ENCODE measurements at regions not wholly inside any gene's neighbourhood (a gene's known extent, or its start where the extent isn't known, plus 50 kb on each side); places are given as distances from the start of the nearest gene placed in this dataset.
"Not testable (repeated sequence)": the region's sequence is repeated elsewhere in the genome, so short reads cannot be mapped to it uniquely, and the experiment has no call there.

GRCh38 chr5:142520885-142521284 is 165.0 kb downstream of the FGF1 start:
- no peak for DNase-seq
- Mint-ChIP-seq H3K4me1 (ENCODE audit: low read depth) (peaks cover 4% of the 10 kb centered on the region), H3K27me3 (no peaks in the 10 kb centered on the region), H3K36me3 (peaks cover 7% of the 10 kb centered on the region), H3K4me3 (no peak overlapping the region), H3K9me3 (peaks cover 16% of the 10 kb centered on the region), H3K27ac (no peak overlapping the region)
- intact Hi-C loops (cut with micrococcal nuclease) = no loop called here
- ChIA-PET POLR2A (no interaction called here), CTCF (no interaction called here)

- H3K4me3 Mint-ChIP-seq; H3K4me1 Mint-ChIP-seq (ENCODE audit: low read depth); DNase-seq; CTCF ChIA-PET; H3K27ac Mint-ChIP-seq; H3K36me3 Mint-ChIP-seq; H3K27me3 Mint-ChIP-seq; POLR2A ChIA-PET; intact Hi-C loops (cut with micrococcal nuclease): not testable (repeated sequence)
- H3K9me3 Mint-ChIP-seq = peaks cover 16% of the 10 kb centered on the region
These were observed 166.0 kb downstream of the FGF1 start for GRCh38 chr5:142519913-142520312.

- no peak for DNase-seq
- ChIA-PET CTCF (no interaction called here), POLR2A (no interaction called here)
- H3K27me3 Mint-ChIP-seq = no peaks in the 10 kb centered on the region
- H3K27ac Mint-ChIP-seq = no peak overlapping the region
- no peak overlapping the region for H3K4me3 Mint-ChIP-seq
- intact Hi-C loops (cut with micrococcal nuclease) = no loop called here
- peaks cover 16% of the 10 kb centered on the region for H3K9me3 Mint-ChIP-seq
- H3K36me3 Mint-ChIP-seq = peaks cover 7% of the 10 kb centered on the region
- H3K4me1 Mint-ChIP-seq (ENCODE audit: low read depth) = peaks cover 4% of the 10 kb centered on the region
These were observed 168.1 kb downstream of the FGF1 start for GRCh38 chr5:142517840-142518239.

GRCh38 chr5:142516732-142517131 is 169.2 kb downstream of the FGF1 start:
- ChIA-PET CTCF (no interaction called here), POLR2A (no interaction called here)
- H3K4me1 Mint-ChIP-seq (ENCODE audit: low read depth) = peaks cover 4% of the 10 kb centered on the region
- DNase-seq = no peak
- H3K4me3 Mint-ChIP-seq = no peak overlapping the region
- H3K36me3 Mint-ChIP-seq = peaks cover 7% of the 10 kb centered on the region
- peaks cover 16% of the 10 kb centered on the region for H3K9me3 Mint-ChIP-seq
- intact Hi-C loops (cut with micrococcal nuclease) = no loop called here
- H3K27ac Mint-ChIP-seq = no peak overlapping the region
- H3K27me3 Mint-ChIP-seq = no peaks in the 10 kb centered on the region

DNA sequence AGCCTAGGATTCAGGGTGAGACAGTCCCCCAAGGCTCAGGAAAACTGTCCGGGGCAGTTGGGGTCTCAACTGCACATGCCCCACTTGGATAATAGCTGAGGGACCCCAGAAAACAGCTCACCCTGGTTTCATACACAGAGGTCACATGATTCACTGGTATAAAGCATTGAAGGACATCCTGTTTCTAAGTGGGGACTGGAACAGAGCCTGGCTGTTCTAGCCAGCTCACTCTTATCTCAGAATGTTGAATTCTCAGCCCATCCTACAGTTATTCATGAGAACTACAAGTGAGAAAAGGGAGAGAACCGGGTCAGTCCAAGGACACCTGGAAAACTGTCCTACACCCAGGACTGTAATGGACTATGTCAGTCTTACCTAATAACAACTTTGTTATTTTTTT is 170.9 kb downstream of the FGF1 start:
- no peak overlapping the region for H3K27ac Mint-ChIP-seq
- CTCF ChIA-PET = interaction anchor here (0.7 kb wide), 1 partner anchor 130 kb away, joined by 5 read pairs; no protein-coding TSS in a partner anchor
- intact Hi-C loops (cut with micrococcal nuclease) = no loop called here

DNA sequence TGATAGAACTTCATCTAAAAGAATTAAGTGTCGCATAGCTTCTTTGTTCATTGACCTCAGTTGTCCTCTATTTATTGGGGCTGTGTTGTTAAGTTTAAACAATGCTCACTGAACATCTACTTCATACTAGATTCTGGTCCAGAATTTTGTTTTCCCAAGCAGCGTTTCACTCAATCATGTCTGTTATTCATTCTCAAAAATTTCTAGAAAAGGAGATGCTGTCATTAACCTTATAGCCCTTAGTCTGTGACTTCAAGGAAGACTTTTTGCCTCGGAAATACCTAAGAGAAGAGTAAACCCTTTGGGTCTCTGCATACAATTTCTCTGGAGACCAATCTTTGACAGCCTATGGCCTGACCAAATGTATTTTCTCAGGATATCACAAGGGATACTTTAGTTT is 171.7 kb downstream of the FGF1 start:
- ChIA-PET POLR2A (interaction anchor here (0.5 kb wide), 1 partner anchor 9 kb away, joined by 3 read pairs; no protein-coding TSS in a partner anchor), CTCF (no interaction called here)
- peaks cover 7% of the 10 kb centered on the region for H3K36me3 Mint-ChIP-seq
- DNase-seq = no peak
- peaks cover 16% of the 10 kb centered on the region for H3K9me3 Mint-ChIP-seq
- intact Hi-C loops (cut with micrococcal nuclease) = no loop called here
- H3K27ac Mint-ChIP-seq = no peak overlapping the region
- no peak overlapping the region for H3K4me3 Mint-ChIP-seq
- H3K4me1 Mint-ChIP-seq (ENCODE audit: low read depth) = peaks cover 10% of the 10 kb centered on the region
- no peaks in the 10 kb centered on the region for H3K27me3 Mint-ChIP-seq

More for the DNA sequence above, 170.9 kb downstream of the FGF1 start:
- H3K4me1 Mint-ChIP-seq (ENCODE audit: low read depth) = peaks cover 4% of the 10 kb centered on the region
- no peaks in the 10 kb centered on the region for H3K27me3 Mint-ChIP-seq
- no peak overlapping the region for H3K4me3 Mint-ChIP-seq
- peaks cover 7% of the 10 kb centered on the region for H3K36me3 Mint-ChIP-seq
- H3K9me3 Mint-ChIP-seq = peaks cover 16% of the 10 kb centered on the region
- no peak for DNase-seq
- POLR2A ChIA-PET = no interaction called here

DNA sequence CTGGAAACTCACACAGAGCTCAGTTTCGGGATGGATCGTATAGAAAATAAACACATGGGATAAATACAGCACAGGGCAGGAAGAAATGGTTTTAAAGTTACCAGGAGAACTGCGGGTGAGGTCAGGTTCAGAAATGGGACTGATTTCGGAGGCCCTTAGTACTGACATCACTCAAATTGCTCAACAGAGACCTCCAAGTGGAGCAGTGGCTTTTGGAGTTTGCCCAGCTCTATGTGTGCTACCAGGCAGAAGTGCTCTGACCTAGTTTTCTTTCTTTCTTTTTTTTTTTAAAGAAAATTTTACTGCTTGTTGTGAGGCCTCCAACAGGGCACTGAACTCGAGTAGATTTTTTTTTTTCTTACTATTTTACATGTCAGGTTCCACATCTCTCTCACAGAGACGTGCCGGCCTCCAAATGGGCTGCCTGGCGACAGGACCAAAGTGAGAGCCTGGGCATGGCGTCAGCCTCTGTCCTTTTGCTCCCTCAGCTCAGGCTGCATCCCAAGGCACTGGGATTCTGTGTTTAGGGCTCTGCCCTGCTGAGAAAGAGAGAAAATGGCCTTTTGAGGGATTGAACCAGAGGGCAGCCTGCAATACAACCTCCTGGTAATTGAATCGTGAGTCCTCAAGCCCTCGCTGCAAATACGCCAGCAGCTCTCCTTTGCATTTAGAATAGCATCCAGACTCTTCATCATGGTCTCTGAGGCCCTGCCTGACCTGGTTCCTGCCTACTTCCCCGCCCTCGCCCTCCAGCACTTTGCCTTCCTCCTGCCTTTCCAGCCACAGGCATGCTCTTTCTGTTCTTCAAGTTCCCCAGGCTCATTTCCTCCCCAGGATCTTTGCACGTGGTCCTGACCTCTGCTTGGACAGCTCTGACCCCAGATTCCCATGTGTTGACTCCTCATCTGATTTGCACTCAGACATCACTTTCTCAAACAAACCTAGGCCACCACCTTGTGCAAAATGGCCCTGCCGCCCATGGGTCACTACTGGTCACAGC is 173.5 kb downstream of the FGF1 start:
- H3K9me3 Mint-ChIP-seq = peaks cover 12% of the 10 kb centered on the region
- no peak overlapping the region for H3K27ac Mint-ChIP-seq
- DNase-seq = no peak
- ChIA-PET CTCF (no interaction called here), POLR2A (no interaction called here)
- intact Hi-C loops (cut with micrococcal nuclease) = no loop called here
- H3K4me1 Mint-ChIP-seq (ENCODE audit: low read depth) = peaks cover 28% of the 10 kb centered on the region
- peaks cover 7% of the 10 kb centered on the region for H3K36me3 Mint-ChIP-seq
- no peak overlapping the region for H3K4me3 Mint-ChIP-seq
- H3K27me3 Mint-ChIP-seq = no peaks in the 10 kb centered on the region

GRCh38 chr5:142511358-142511757 is 174.5 kb downstream of the FGF1 start:
- Mint-ChIP-seq H3K9me3 (peaks cover 4% of the 10 kb centered on the region), H3K4me3 (no peak overlapping the region), H3K27ac (no peak overlapping the region), H3K27me3 (no peaks in the 10 kb centered on the region), H3K36me3 (peaks cover 2% of the 10 kb centered on the region), H3K4me1 (ENCODE audit: low read depth) (peaks cover 37% of the 10 kb centered on the region)
- DNase-seq = no peak
- intact Hi-C loops (cut with micrococcal nuclease) = no loop called here
- ChIA-PET POLR2A (no interaction called here), CTCF (no interaction called here)

- peaks cover 49% of the 10 kb centered on the region for H3K4me1 Mint-ChIP-seq (ENCODE audit: low read depth)
- H3K27me3 Mint-ChIP-seq = no peaks in the 10 kb centered on the region
- H3K36me3 Mint-ChIP-seq = no peaks in the 10 kb centered on the region
- no peak overlapping the region for H3K4me3 Mint-ChIP-seq
- H3K9me3 Mint-ChIP-seq = no peaks in the 10 kb centered on the region
- H3K27ac Mint-ChIP-seq = peak overlapping the region; percentile 46
- ChIA-PET POLR2A (no interaction called here), CTCF (no interaction called here)
- intact Hi-C loops (cut with micrococcal nuclease) = loop anchor here (5.0 kb wide), 1 partner anchor 182 kb away; the partner anchor contains the start of gene SPRY4
- DNase-seq = no peak
These were observed 176.9 kb downstream of the FGF1 start for GRCh38 chr5:142509026-142509425.

GRCh38 chr5:142508591-142508990 is 177.3 kb downstream of the FGF1 start:
- intact Hi-C loops (cut with micrococcal nuclease) = loop anchor here (5.0 kb wide), 1 partner anchor 181 kb away; the partner anchor contains the start of gene SPRY4
- no peak for DNase-seq
- POLR2A ChIA-PET = interaction anchor here (1.0 kb wide), 1 partner anchor 151 kb away, joined by 4 read pairs; no protein-coding TSS in a partner anchor
- H3K9me3 Mint-ChIP-seq = no peaks in the 10 kb centered on the region
- H3K4me1 Mint-ChIP-seq (ENCODE audit: low read depth) = peaks cover 53% of the 10 kb centered on the region
- H3K36me3 Mint-ChIP-seq = no peaks in the 10 kb centered on the region
- CTCF ChIA-PET = no interaction called here
- no peak overlapping the region for H3K4me3 Mint-ChIP-seq
- peak overlapping the region; percentile 46 for H3K27ac Mint-ChIP-seq
- H3K27me3 Mint-ChIP-seq = no peaks in the 10 kb centered on the region

DNA sequence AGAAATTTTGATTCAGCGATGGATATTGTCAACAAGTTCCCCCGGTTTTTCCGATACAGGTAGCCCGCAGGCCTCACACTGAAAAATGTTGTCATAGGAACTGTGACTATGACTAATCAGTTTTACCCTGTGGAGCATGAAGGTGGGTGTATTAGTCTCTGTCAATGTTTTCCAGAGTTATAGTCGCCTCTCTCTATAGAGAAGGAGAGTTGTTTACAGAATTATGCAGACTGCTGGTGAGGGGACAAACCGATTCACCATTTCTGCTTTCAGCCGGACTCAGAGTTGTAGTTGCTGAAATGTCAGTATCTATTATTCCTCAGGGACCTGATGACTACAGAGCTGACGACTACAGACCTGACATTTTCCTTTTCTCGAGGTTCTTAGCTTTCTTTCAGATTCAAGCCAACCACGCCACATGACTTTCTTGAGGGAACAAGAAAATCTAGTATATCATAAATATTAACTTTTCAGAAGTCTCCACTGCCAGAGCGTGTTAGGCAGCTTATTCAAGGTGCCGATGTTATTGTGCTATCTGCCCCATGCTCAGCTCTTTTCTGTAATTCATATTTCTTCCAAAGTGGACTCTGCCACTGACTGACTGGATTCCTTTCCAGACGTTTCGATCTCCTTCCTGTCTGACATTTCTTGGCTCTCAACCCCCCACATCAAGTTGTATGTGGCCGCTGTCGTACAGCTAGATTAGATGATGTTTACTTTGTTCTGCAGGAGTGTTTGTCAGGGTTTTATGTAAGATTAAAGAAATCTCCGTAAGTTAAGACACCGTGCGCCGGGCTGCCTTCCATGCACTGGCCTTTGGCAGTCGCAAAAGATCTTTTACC is 178.1 kb downstream of the FGF1 start:
- peak; percentile 65 for DNase-seq
- ChIA-PET POLR2A (interaction anchor here (0.6 to 1.0 kb wide), 2 partner anchors 151 kb away, joined by 3 to 4 read pairs; no protein-coding TSS in a partner anchor), CTCF (interaction anchor here (1.1 to 1.5 kb wide), 2 partner anchors 34 to 150 kb away, joined by 3 to 4 read pairs; no protein-coding TSS in a partner anchor)
- H3K4me3 Mint-ChIP-seq = no peak overlapping the region
- H3K27ac Mint-ChIP-seq = peak overlapping the region; percentile 46
- intact Hi-C loops (cut with micrococcal nuclease) = loop anchor here (1.0 to 5.0 kb wide), 4 partner anchors 35 to 180 kb away; partner anchors contain the start of gene SPRY4
- H3K4me1 Mint-ChIP-seq (ENCODE audit: low read depth) = peaks cover 57% of the 10 kb centered on the region
- H3K36me3 Mint-ChIP-seq = no peaks in the 10 kb centered on the region
- H3K27me3 Mint-ChIP-seq = no peaks in the 10 kb centered on the region
- H3K9me3 Mint-ChIP-seq = no peaks in the 10 kb centered on the region

- POLR2A ChIA-PET = interaction anchor here (0.6 kb wide), 1 partner anchor 150 kb away, joined by 3 read pairs; no protein-coding TSS in a partner anchor
- Mint-ChIP-seq H3K36me3 (no peaks in the 10 kb centered on the region), H3K9me3 (no peaks in the 10 kb centered on the region), H3K27ac (peak overlapping the region; percentile 53), H3K27me3 (no peaks in the 10 kb centered on the region), H3K4me1 (ENCODE audit: low read depth) (peaks cover 57% of the 10 kb centered on the region), H3K4me3 (no peak overlapping the region)
- CTCF ChIA-PET = interaction anchor here (1.0 to 1.5 kb wide), 3 partner anchors 33 to 149 kb away, joined by 3 to 6 read pairs (median 4); no protein-coding TSS in a partner anchor
- DNase-seq = peak; percentile 26
- intact Hi-C loops (cut with micrococcal nuclease) = loop anchor here (1.0 to 5.0 kb wide), 5 partner anchors 34 to 354 kb away; partner anchors contain the start of gene SPRY4
These were observed 179.1 kb downstream of the FGF1 start for GRCh38 chr5:142506756-142507155.

All from activated CD4-positive, alpha-beta memory T cell treated with anti-CD3 and anti-CD28 coated beads for 36 hours (primary cell).